AG09309 (cell line): ENCODE measurements at regions not wholly inside any gene's neighbourhood (a gene's known extent, or its start where the extent isn't known, plus 50 kb on each side); places are given as distances from the start of the nearest gene placed in this dataset.
"Not testable (repeated sequence)": the region's sequence is repeated elsewhere in the genome, so short reads cannot be mapped to it uniquely, and the experiment has no call there.

Source experiments
- DNase-seq: peaks from one replicate; pipeline ENCODE4 v3.0.0-alpha.2; 2010; ENCODE audit warnings: low read depth
- H3K4me3 ChIP-seq: 2 replicates; pipeline ENCODE4 v1.5.1; 2011; ENCODE audit warnings: mild to moderate bottlenecking, low read depth, low read length, moderate library complexity; ENCODE audit not compliant: control insufficient read depth
- TF ChIP-seq, protein P1 (sequence below): IDR thresholded peaks from 2 replicates; pipeline ENCODE4 v1.5.1; 2011; ENCODE audit warnings: mild to moderate bottlenecking, low read depth, low read length, inconsistent platforms; ENCODE audit not compliant: insufficient read depth, control insufficient read depth; ENCODE audit errors: missing control alignments

DNA sequence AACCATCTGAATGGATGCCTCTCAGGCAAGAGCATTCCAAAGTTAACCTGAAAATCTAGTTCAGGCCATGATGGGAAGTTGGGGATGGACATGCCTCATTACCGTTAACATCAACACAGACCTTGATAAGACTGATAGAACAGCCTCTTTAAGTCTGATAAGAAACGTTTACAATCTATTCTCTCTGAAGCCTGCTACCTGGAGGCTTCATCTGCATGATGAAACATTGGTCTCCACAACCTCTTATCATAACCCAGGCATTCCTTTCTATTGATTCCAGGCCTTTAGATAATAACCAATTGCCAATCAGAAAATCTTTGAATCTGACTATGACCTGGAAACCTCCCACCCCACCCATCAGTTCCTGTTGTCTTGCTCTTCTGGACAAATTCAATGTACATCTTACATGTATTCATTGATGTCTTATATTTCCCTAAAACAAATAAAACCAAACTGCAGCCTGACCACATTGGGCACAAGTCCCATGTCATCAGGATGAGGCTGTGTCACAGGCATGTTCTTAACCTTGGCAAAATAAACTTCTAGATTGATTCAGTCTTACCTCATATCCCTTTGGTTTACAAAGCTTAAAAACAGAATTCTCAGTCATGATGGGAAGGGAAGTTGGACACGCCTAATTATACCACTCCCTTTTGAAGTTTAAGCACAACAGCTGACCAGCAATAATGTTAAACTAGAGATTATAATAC, 843.8 kb upstream of the SPRY2 start:
- DNase-seq = no peak
- no peak overlapping the region for H3K4me3 ChIP-seq
- TF ChIP-seq, protein P1, sequence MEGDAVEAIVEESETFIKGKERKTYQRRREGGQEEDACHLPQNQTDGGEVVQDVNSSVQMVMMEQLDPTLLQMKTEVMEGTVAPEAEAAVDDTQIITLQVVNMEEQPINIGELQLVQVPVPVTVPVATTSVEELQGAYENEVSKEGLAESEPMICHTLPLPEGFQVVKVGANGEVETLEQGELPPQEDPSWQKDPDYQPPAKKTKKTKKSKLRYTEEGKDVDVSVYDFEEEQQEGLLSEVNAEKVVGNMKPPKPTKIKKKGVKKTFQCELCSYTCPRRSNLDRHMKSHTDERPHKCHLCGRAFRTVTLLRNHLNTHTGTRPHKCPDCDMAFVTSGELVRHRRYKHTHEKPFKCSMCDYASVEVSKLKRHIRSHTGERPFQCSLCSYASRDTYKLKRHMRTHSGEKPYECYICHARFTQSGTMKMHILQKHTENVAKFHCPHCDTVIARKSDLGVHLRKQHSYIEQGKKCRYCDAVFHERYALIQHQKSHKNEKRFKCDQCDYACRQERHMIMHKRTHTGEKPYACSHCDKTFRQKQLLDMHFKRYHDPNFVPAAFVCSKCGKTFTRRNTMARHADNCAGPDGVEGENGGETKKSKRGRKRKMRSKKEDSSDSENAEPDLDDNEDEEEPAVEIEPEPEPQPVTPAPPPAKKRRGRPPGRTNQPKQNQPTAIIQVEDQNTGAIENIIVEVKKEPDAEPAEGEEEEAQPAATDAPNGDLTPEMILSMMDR = no peak

DNA sequence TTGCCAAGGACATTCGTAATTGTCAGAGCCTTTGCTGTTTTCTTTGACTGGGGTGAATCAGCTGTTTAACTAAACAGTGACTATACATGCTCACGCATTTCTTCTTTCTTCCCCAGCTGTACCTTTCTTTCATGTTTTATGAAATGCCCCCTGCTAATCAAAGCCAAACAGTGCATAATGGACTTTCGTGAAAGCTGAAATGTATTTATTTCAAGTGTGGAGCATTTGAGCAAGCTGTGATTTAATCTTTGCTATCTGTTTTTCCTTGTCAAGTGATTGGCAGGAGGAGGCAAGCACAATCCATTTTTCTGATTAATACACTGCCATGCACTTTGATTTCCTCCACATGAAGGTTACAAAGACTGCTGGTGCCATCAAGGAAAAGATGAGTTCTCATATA, 831.7 kb upstream of the SPRY2 start:
- no peak overlapping the region for H3K4me3 ChIP-seq
- TF ChIP-seq, protein P1 = no peak
- DNase-seq = no peak

DNA sequence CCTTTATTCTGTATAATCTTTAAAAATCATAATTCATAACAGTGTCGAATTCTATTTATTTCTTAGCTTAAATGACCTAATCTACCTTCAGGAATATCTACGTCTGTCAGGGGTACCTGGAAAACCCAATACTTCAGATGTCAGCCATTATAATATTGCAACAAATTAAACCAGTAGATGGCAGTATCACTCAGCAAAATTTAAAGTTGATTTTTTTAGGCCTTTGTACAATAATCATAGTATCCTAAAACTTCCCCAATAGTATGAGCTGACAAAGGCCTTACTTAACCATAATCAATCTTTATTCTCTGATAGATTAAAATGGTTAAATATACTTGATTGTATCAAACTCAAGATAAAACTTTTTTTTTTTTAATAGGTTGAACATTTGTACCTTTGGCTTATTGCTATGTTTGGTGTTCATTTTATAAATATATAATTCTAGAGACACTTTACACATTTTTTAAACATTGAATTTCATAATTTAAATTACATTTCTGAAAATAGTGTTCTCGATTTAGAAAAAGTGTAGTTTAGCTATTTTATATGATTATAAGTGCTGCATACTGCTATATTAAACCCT, 830.2 kb upstream of the SPRY2 start:
- DNase-seq = no peak
- H3K4me3 ChIP-seq = no peak overlapping the region
- TF ChIP-seq, protein P1 = peak; percentile 32

DNA sequence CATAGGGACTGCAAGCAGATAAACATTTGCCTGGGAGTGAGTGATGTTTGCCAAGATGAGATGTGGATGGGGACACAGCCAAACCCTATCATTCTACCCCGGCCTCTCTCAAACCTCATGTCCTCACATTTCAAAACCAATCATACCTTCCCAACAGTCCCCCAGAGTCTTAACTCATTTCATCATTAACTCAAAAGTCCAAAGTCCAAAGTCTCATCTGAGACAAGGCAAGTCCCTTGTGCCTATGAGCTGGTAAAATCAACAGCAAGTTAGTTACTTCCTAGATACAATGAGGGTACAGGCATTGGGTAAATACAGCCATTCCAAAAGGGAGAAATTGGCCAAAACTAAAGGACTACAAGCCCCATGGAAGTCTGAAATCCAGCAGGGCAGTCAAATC, 822.9 kb upstream of the SPRY2 start:
- H3K4me3 ChIP-seq = not testable (repeated sequence)

DNA sequence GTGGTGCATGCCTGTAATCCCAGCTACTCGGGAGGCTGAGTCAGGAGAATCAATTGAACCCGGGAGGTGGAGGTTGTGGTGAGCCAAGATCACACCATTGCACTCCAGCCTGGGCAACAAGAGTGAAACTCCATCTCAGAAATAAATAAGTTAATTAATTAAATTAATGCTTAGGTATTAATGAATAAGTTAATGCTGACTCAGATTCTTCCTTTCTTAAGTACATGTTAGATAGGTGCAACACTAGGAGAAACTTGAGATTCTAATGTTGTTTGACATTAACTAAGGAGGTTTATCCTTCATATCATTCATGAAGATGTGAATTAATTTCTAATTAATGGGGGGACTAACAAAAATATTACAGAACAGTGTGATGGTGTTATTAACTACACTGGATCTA, 812.6 kb upstream of the SPRY2 start:
- DNase-seq = no peak
- no peak overlapping the region for H3K4me3 ChIP-seq
- TF ChIP-seq, protein P1 = no peak

More for the DNA sequence above, 822.9 kb upstream of the SPRY2 start:
- not testable (repeated sequence) for DNase-seq

DNA sequence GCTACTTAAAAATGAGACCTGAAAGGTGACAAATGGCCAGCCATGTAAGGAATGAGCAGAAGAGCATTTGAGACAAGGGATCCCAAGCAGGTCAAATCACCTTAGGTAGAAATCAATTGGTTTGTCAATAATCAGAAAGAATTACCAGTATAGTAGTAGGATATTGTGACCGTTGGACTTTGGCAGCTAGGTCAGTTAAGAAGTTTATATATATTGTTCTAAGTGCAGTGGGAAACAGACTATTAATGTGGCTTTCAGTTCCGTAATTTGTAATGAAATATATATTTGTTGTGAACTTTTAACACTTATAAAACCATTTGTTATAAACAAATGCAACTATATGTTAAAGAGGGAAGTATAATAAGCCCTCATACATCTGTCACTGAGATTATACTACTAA, 807.9 kb upstream of the SPRY2 start:
- no peak overlapping the region for H3K4me3 ChIP-seq
- TF ChIP-seq, protein P1 = no peak
- no peak for DNase-seq

DNA sequence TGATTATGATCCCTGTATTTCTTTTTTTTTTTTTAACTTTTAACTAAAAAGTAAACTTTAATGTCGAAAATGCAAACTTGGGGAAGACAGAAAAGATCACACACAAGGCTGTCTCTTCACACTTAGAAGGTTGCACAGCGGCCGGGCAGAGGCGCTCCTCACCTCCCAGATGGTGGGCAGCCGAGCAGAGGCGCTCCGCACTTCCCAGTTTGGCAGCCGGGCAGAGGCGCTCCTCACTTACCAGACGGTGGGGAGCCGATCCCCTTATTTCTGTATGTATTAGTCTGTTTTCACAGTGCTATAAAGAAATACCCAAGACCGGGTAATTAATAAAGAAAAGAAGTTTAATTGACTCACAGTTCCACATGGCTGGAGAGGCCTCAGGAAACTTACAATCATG, 805.6 kb upstream of the SPRY2 start:
- DNase-seq, H3K4me3 ChIP-seq: not testable (repeated sequence)

DNA sequence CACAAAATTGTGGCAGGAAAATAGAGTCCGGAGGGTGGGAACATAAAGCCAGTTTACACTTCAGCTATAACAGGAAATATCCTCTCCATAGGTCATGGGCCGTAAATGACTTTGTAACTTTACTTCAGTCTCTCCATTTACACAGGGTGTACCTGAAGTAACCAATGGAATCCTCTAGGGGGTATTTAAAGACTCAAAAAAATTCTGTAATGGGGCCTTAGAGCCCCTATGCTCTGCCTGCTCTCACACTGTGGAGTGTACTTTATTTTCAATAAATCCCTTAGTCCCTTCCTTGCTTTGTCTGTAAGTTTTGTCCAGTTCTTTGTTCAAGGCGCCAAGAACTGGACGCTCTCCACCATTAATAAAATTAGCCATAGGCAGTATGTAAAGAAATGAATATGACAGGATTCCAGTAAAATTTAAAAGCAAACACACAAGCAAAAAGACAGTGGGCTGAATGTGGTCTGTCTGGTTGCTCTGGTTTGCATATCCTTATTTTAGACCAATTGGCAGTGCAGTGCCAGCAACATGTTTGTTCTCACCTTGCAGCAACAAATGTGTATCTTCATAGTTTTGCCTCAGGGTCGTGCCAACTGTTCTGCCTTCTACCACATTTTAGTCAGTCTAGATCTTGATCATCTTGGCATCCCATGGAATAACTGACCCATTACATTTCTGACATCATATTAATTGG, 801.5 kb upstream of the SPRY2 start:
- TF ChIP-seq, protein P1 = no peak
- DNase-seq = no peak
- no peak overlapping the region for H3K4me3 ChIP-seq
